NT2/D1 (cell line): ENCODE measurements at regions not wholly inside any gene's neighbourhood (a gene's known extent, or its start where the extent isn't known, plus 50 kb on each side); places are given as distances from the start of the nearest gene placed in this dataset.
A peak's percentile ranks its signal among the peaks of the same experiment; 100 is the strongest.
"Not testable (repeated sequence)": the region's sequence is repeated elsewhere in the genome, so short reads cannot be mapped to it uniquely, and the experiment has no call there.

Source experiments
- DNase-seq: peaks from one replicate; pipeline ENCODE4 v3.0.0-alpha.2; 2011; ENCODE audit warnings: low read depth, low spot score
- H3K27me3 ChIP-seq: 2 replicates; pipeline ENCODE4 v1.6.0; 2011; ENCODE audit warnings: mild to moderate bottlenecking; ENCODE audit not compliant: insufficient read length, insufficient read depth
- H3K36me3 ChIP-seq: 2 replicates; pipeline ENCODE4 v1.6.1; 2011; ENCODE audit warnings: mild to moderate bottlenecking, low read length, mixed read lengths; ENCODE audit not compliant: insufficient read depth, insufficient read length
- H3K4me1 ChIP-seq: 2 replicates; pipeline ENCODE4 v1.5.1; 2011; ENCODE audit not compliant: insufficient read depth, insufficient read length
- H3K4me3 ChIP-seq: 2 replicates; pipeline ENCODE4 v1.5.1; 2011; ENCODE audit warnings: low read depth; ENCODE audit not compliant: insufficient read length
- H3K9ac ChIP-seq: 2 replicates; pipeline ENCODE4 v1.6.0; 2011; ENCODE audit warnings: low read depth; ENCODE audit not compliant: insufficient read length
- H3K9me3 ChIP-seq: 2 replicates; pipeline ENCODE4 v1.5.1; 2011; ENCODE audit warnings: mild to moderate bottlenecking, low read length; ENCODE audit not compliant: insufficient read depth
- SUZ12 ChIP-seq: IDR thresholded peaks from 2 replicates; pipeline ENCODE4 v1.6.1; 2011; ENCODE audit not compliant: insufficient read length, insufficient read depth; ENCODE audit errors: extremely low read depth
- YY1 ChIP-seq: IDR thresholded peaks from 2 replicates; pipeline ENCODE4 v1.6.1; 2011; ENCODE audit not compliant: insufficient read length, insufficient read depth
- ZNF274 ChIP-seq: IDR thresholded peaks from 2 replicates; pipeline ENCODE4 v1.6.1; 2011; ENCODE audit warnings: mild to moderate bottlenecking, low read depth, low read length

DNA sequence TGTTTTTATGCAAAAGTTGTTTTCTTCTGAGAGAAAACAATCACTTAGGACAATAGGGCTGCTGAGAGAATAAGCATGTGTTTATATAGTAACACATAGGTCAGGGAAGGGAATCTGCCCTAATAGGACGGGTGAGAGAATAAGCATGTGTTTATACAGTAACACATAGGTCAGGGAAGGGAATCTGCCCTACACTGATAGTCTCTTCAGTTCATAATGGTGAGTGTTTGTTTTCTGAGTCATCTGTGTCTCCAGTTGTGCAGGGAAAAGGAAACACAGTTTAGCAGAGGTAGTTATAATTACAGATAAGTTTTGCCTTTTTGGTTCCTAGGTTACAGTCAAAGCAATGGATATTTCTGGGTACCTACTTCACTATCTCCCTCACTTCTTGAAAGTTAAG is 252.3 kb upstream of the CA10 start:
- no peak for DNase-seq
- no peaks in the 10 kb centered on the region for H3K9me3 ChIP-seq

DNA sequence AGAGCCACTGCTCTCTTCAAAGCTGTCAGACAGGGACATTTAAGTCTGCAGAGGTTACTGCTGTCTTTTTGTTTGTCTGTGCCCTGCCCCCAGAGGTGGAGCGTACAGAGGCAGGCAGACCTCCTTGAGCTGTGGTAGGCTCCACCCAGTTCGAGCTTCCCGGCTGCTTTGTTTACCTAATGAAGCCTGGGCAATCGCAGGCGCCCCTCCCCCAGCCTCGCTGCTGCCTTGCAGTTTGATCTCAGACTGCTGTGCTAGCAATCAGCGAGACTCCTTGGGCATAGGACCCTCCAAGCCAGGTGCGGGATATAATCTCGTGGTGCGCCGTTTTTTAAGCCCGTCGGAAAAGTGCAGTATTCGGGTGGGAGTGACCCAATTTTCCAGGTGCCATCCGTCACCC is 250.7 kb upstream of the CA10 start:
- not testable (repeated sequence) for H3K27me3 ChIP-seq, H3K9ac ChIP-seq, H3K9me3 ChIP-seq, H3K36me3 ChIP-seq, H3K4me1 ChIP-seq, H3K4me3 ChIP-seq
- DNase-seq, result peak; percentile 6

More for the DNA sequence above, 252.3 kb upstream of the CA10 start:
- Histone ChIP-seq H3K4me1 (no peaks in the 10 kb centered on the region), H3K9ac (no peak overlapping the region), H3K36me3 (no peaks in the 10 kb centered on the region), H3K4me3 (no peak overlapping the region), H3K27me3 (no peaks in the 10 kb centered on the region)
- TF ChIP-seq ZNF274, result no peak
- no peak for TF ChIP-seq SUZ12
- no peak for TF ChIP-seq YY1

DNA sequence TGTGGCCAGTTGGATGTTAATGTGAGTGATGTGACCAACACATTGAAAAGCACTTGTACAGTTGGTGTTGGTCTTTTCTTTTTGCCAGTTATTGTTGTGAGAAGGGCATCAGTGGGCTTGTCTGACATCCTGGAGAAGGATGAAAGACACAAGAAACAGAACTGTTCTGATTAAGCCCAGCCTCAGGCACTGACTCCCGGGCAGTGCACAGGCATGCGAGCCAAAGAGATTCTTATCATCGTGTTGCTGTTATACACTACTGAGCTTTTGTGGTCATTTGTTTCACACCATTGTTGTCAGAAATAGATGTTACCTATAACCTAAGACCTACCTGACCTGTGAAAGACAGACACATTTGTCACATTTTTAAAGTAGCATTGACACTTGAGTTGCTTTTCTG is 236.8 kb upstream of the CA10 start:
- peaks cover 9% of the 10 kb centered on the region; the same call in 1 of the 2 replicates for H3K9me3 ChIP-seq
- DNase-seq, result no peak
- no peak overlapping the region for H3K9ac ChIP-seq
- H3K4me3 ChIP-seq, result no peak overlapping the region
- H3K36me3 ChIP-seq, result no peaks in the 10 kb centered on the region
- no peaks in the 10 kb centered on the region for H3K4me1 ChIP-seq
- TF ChIP-seq YY1 (no peak), SUZ12 (no peak), ZNF274 (no peak)
- H3K27me3 ChIP-seq, result no peaks in the 10 kb centered on the region

DNA sequence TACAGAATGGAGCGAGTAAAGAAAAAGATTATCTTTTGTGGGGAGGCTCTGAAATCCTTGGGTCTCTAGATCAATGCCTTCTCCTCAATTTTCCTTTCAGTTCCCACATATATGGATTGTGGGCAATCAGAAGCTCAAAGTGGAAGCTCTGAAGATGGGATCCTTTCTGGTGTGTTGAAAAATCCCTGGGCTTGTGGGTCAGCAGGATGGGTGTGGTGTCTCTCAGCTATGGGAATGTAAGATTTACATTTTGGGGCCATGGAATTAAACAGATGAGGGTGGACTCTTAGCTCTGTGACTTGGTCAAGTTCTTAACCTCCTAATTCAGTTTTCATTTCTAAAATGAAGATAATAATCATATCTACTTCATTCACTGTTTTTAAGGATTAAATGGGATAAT is 231.9 kb upstream of the CA10 start:
- no peak overlapping the region for H3K9ac ChIP-seq
- no peaks in the 10 kb centered on the region for H3K9me3 ChIP-seq
- H3K4me1 ChIP-seq, result no peaks in the 10 kb centered on the region
- H3K36me3 ChIP-seq, result no peaks in the 10 kb centered on the region
- DNase-seq, result no peak
- no peak overlapping the region for H3K4me3 ChIP-seq
- TF ChIP-seq YY1 (no peak), SUZ12 (no peak), ZNF274 (no peak)
- H3K27me3 ChIP-seq, result no peaks in the 10 kb centered on the region

DNA sequence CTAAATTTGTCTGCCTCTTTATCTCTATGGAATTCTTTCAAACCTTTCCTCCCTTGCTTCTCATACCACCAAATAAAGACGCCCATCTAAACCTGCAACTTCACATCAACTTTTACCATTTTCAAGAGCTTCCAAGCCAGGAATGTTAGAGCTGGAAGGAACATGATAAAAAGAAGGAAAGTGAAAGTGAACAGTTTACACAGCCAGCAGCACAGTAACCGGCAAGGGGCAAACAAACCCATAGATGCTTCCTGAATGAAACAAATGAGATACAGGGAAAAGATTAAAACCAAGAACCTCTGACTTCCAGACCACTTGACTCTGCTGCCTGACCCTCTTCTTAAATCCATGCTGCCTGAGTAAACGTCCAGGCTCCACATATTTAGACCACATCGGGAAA is 231.1 kb upstream of the CA10 start:
- Histone ChIP-seq H3K9me3 (no peaks in the 10 kb centered on the region), H3K4me1 (no peaks in the 10 kb centered on the region), H3K36me3 (no peaks in the 10 kb centered on the region), H3K9ac (no peak overlapping the region), H3K27me3 (no peaks in the 10 kb centered on the region), H3K4me3 (no peak overlapping the region)
- no peak for DNase-seq
- TF ChIP-seq SUZ12 (no peak), ZNF274 (no peak)

DNA sequence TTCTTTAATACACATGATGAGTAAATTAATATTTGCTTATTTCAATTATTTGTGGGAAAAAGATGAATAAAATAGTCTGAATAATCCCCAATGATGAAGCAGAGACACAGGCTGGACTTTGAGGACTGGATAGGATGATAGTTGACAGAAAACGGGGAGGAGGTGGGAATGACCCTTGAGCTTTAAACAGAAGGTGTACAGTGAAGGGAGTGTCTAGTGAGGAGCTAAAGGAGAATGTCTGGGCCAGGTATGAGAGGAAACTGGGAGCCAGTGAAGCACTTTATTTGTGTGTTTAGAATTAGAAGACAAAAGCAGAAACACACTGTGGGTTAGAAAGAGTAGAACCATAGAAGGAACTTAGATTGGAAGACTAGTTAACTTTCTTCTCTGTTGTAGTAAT is 230.4 kb upstream of the CA10 start:
- Histone ChIP-seq H3K4me3 (no peak overlapping the region), H3K36me3 (no peaks in the 10 kb centered on the region), H3K27me3 (no peaks in the 10 kb centered on the region), H3K4me1 (no peaks in the 10 kb centered on the region), H3K9ac (no peak overlapping the region), H3K9me3 (no peaks in the 10 kb centered on the region)
- no peak for TF ChIP-seq SUZ12
- no peak for TF ChIP-seq ZNF274
- no peak for TF ChIP-seq YY1
- no peak for DNase-seq

DNA sequence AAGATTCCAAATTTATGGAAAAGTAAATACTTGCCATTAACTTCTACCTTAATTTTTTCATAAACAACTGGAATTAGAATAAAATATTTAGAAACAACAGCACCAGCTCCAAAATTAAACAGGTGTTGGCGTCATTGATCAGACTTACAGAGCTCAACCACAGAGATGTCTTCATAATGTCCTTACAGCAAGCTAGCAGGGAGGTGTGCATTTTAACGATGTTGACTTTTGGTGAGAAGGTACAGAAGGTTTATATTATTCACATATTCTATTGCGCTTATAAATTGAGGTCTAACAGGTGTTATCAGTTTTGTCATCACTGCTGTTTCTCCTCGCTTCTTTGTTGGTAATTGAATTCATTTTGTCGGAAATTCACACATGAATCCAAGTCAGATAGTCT is 226.2 kb upstream of the CA10 start:
- Histone ChIP-seq H3K9ac (no peak overlapping the region), H3K36me3 (no peaks in the 10 kb centered on the region), H3K9me3 (no peaks in the 10 kb centered on the region; the same call in 1 of the 2 replicates), H3K27me3 (no peaks in the 10 kb centered on the region), H3K4me1 (no peaks in the 10 kb centered on the region), H3K4me3 (no peak overlapping the region)
- DNase-seq, result no peak
- TF ChIP-seq ZNF274 (no peak), SUZ12 (no peak), YY1 (no peak)

DNA sequence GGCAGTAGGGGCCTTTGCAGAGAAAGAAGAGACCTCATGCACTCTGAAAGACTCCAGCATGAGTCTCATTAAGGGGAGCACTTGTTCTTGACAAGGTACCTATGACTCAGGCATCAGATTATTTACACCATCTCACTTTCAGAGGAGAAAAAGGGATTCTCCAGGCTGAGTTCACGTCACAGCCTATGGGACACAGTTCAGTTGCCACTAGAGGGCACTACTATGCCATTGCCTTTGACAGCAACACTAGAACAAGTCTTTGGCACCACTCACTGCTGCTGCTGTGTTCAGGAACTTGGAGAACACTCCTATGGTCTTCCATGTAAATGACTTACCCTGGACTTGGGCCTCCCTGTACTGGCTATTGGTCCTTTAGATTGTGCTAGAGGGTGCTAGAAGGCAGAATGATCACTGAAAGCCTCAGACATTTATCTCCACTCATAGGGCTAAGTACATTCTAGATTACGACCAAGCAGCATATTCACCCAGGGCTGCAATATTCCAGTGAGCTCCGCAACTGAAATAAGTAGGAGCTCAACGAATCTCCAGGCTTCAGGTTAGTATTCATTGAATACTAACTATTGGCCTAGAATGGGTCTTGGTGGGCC is 225.1 kb upstream of the CA10 start:
- Histone ChIP-seq H3K9ac (no peak overlapping the region), H3K36me3 (no peaks in the 10 kb centered on the region), H3K27me3 (no peaks in the 10 kb centered on the region), H3K4me1 (no peaks in the 10 kb centered on the region), H3K4me3 (no peak overlapping the region), H3K9me3 (no peaks in the 10 kb centered on the region; the same call in 1 of the 2 replicates)
- no peak for TF ChIP-seq SUZ12
- TF ChIP-seq ZNF274, result no peak
- no peak for TF ChIP-seq YY1
- DNase-seq, result peak; percentile 65
